ENCODE measurements at regions not wholly inside any gene's neighbourhood (a gene's known extent, or its start where the extent isn't known, plus 50 kb on each side); places are given as distances from the start of the nearest gene placed in this dataset.

DNA sequence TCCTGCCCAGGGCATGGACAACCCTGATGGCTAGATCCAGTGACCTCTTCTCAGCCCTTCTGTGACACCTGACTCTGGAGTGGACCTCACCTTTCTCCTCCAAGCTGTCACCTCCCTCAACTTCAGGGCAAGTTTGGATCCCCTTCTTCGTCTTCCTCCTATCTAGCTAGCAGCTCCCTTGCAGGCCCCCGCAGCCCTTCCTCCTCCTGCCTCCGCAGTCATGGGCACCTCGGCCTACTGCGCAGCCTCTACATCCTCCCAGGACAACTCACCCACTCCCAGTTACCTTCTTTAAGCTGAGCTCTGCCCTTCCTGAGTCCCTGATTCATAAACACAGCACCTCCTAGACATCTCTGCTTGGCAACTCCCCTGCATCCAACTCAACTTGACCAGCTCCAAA, 61.3 kb upstream of the ID3 start:
- H3K4me3 ChIP-seq: no peak overlapping the region
- peaks cover 0 to 10% (median 0%) of the 10 kb centered on the region in 5 donors for H3K4me1 ChIP-seq (ENCODE audit: control insufficient read depth in 5 of 5, insufficient read depth in 5 of 5, low read length in 5 of 5)
- peaks cover 0 to 23% (median 15%) of the 10 kb centered on the region in 3 donors for H3K27me3 ChIP-seq (ENCODE audit: control insufficient read depth in 3 of 3, insufficient read depth in 3 of 3, low read length in 2 of 3)
- ATAC-seq (ENCODE audit: insufficient read depth, low FRiP score) (no peak), DNase-seq (no peak)
- H3K27ac ChIP-seq (ENCODE audit: low read depth in 1 of 2, low read length in 1 of 2): no peak overlapping the region
- no peaks in the 10 kb centered on the region for H3K36me3 ChIP-seq (ENCODE audit: control insufficient read depth in 4 of 4, insufficient read depth in 4 of 4, low read length in 4 of 4)
- TF ChIP-seq, protein P1, sequence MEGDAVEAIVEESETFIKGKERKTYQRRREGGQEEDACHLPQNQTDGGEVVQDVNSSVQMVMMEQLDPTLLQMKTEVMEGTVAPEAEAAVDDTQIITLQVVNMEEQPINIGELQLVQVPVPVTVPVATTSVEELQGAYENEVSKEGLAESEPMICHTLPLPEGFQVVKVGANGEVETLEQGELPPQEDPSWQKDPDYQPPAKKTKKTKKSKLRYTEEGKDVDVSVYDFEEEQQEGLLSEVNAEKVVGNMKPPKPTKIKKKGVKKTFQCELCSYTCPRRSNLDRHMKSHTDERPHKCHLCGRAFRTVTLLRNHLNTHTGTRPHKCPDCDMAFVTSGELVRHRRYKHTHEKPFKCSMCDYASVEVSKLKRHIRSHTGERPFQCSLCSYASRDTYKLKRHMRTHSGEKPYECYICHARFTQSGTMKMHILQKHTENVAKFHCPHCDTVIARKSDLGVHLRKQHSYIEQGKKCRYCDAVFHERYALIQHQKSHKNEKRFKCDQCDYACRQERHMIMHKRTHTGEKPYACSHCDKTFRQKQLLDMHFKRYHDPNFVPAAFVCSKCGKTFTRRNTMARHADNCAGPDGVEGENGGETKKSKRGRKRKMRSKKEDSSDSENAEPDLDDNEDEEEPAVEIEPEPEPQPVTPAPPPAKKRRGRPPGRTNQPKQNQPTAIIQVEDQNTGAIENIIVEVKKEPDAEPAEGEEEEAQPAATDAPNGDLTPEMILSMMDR (IDR thresholded peaks at IDR 0.05; ENCODE audit: control extremely low read depth, extremely low read depth): no peak
- H3K9ac ChIP-seq (ENCODE audit: insufficient read depth in 1 of 2, low read length in 2 of 2): no peak overlapping the region
- peaks cover 0 to 4% (median 0%) of the 10 kb centered on the region in 4 donors for H3K9me3 ChIP-seq (ENCODE audit: control insufficient read depth in 4 of 4, insufficient read depth in 3 of 4, low read length in 3 of 4)
- 92 to 93% methylated on average over 5 of the region's 5 CpGs for WGBS, 2 donors

DNA sequence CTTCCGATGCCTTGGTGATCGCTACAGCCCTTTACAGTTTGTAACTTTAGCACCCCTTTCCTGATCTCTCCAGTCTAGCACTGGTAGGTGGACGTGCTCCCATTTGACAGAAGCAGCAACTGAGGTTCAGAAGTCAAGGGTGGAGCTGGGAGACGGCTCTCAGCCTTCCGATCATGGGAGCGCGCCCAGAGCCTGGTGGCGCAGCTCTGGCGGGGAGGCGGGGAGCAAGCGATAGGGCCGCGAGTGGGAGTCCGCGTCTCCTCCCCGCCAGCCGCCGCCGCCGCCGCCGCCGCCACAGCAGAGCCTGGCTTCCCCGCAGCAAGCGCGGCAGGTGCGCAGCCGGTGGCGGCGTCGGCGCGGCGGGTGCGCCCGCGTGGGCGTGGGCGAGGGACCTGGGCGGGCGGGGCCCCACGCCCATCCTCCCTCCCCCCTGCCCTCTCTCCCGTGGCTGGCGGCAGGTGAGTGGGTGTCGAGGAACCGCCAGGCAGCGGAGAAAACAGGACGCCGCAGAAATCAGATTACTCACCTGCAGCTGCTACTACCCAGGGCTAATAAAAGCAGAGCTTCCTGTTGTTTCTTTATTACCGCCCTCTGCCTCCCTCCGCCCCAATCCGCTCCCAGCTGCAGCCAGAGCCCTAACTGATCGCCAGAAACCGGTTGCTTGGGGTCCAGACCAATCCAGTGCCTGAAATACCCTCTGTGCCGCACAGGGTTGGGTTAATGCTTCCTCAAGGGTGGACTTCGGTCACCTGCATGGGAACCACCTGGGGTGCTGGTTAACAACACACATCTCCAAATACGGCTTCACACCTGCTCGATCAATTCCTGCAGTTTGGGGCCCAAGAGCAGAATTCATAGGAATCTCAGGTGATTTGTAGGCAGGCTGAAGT, 60.2 kb upstream of the ID3 start:
- Histone ChIP-seq H3K4me3 (peak overlapping the region; percentile 7), H3K4me1 (ENCODE audit: control insufficient read depth in 5 of 5, insufficient read depth in 5 of 5, low read length in 5 of 5) (peaks cover 0 to 10% (median 0%) of the 10 kb centered on the region in 5 donors), H3K9ac (ENCODE audit: insufficient read depth in 1 of 2, low read length in 2 of 2) (peak overlapping the region in 1 of 2 donors; percentile 10), H3K9me3 (ENCODE audit: control insufficient read depth in 4 of 4, insufficient read depth in 3 of 4, low read length in 3 of 4) (peaks cover 0 to 4% (median 0%) of the 10 kb centered on the region in 4 donors), H3K27me3 (ENCODE audit: control insufficient read depth in 3 of 3, insufficient read depth in 3 of 3, low read length in 2 of 3) (peaks cover 0 to 23% (median 15%) of the 10 kb centered on the region in 3 donors), H3K27ac (ENCODE audit: low read depth in 1 of 2, low read length in 1 of 2) (peak overlapping the region in 1 of 2 donors; percentile 22), H3K36me3 (ENCODE audit: control insufficient read depth in 4 of 4, insufficient read depth in 4 of 4, low read length in 4 of 4) (no peaks in the 10 kb centered on the region)
- ATAC-seq (ENCODE audit: insufficient read depth, low FRiP score) (peak; percentile 74), DNase-seq (peak in 2 of 3 donors; percentile 34 to 42)
- TF ChIP-seq, protein P1 (IDR thresholded peaks at IDR 0.05; ENCODE audit: control extremely low read depth, extremely low read depth): no peak
- WGBS, 2 donors: 8 to 19% methylated on average over 21 to 58 of the region's 58 CpGs

GRCh38 chr1:23618586-23619083, 59.3 kb upstream of the ID3 start:
- DNase-seq (no peak), ATAC-seq (ENCODE audit: insufficient read depth, low FRiP score) (no peak)
- Histone ChIP-seq H3K9me3 (ENCODE audit: control insufficient read depth in 4 of 4, insufficient read depth in 3 of 4, low read length in 3 of 4) (peaks cover 0 to 4% (median 0%) of the 10 kb centered on the region in 4 donors), H3K36me3 (ENCODE audit: control insufficient read depth in 4 of 4, insufficient read depth in 4 of 4, low read length in 4 of 4) (no peaks in the 10 kb centered on the region), H3K4me1 (ENCODE audit: control insufficient read depth in 5 of 5, insufficient read depth in 5 of 5, low read length in 5 of 5) (peaks cover 0 to 10% (median 0%) of the 10 kb centered on the region in 5 donors), H3K27ac (ENCODE audit: low read depth in 1 of 2, low read length in 1 of 2) (no peak overlapping the region), H3K9ac (ENCODE audit: insufficient read depth in 1 of 2, low read length in 2 of 2) (no peak overlapping the region), H3K4me3 (no peak overlapping the region), H3K27me3 (ENCODE audit: control insufficient read depth in 3 of 3, insufficient read depth in 3 of 3, low read length in 2 of 3) (peaks cover 0 to 23% (median 15%) of the 10 kb centered on the region in 3 donors)
- WGBS, 2 donors: 86 to 91% methylated on average over 7 of the region's 7 CpGs
- TF ChIP-seq, protein P1 (IDR thresholded peaks at IDR 0.05; ENCODE audit: control extremely low read depth, extremely low read depth): no peak
